ENCODE measurements at regions not wholly inside any gene's neighbourhood (a gene's known extent, or its start where the extent isn't known, plus 50 kb on each side); places are given as distances from the start of the nearest gene placed in this dataset.
"Not testable (repeated sequence)": the region's sequence is repeated elsewhere in the genome, so short reads cannot be mapped to it uniquely, and the experiment has no call there.

DNA sequence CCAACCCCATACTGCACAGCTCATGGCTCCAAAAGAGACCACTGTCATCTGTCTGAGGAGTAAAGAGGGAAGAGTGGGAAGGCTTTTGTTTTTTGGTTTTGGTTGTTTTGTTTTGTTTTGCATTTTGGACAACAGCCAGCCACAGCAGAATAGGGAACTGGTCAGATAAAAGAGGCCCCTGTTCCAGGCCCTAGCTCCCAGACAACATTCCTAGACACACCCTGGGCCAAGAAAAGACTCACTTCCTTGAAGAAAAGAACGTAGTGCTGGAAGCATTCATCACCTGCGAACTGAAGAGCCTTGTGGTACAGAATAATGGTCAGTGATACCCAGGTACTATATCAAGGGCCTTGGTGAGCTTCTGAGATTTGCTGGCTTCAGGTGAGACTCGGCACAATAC, 619.4 kb upstream of the SPANXN1 start:
- no peak overlapping the region for H3K27ac ChIP-seq (ENCODE audit: insufficient read depth, low read length, poor library complexity, severe bottlenecking)
- Mint-ChIP-seq H3K9me3 (peaks cover 0 to 3% (median 0%) of the 10 kb centered on the region in 7 donors), H3K27ac (no peak overlapping the region), H3K36me3 (no peaks in the 10 kb centered on the region), H3K4me3 (no peak overlapping the region), H3K27me3 (no peaks in the 10 kb centered on the region), H3K4me1 (no peaks in the 10 kb centered on the region)
- no peaks in the 10 kb centered on the region for H3K9me3 ChIP-seq (ENCODE audit: control insufficient read depth in 2 of 2, low read length in 2 of 2)
- no peaks in the 10 kb centered on the region for H3K36me3 ChIP-seq (ENCODE audit: control insufficient read depth, insufficient read depth, low read length)
- H3K27me3 ChIP-seq (ENCODE audit: control insufficient read depth, insufficient read depth, low read length): no peaks in the 10 kb centered on the region
- no peaks in the 10 kb centered on the region for H3K4me1 ChIP-seq (ENCODE audit: control insufficient read depth, insufficient read depth, low read length, poor library complexity, severe bottlenecking)
- no peak for DNase-seq
- ATAC-seq (ENCODE audit: low read depth in 2 of 2): no peak
- H3K4me3 ChIP-seq (ENCODE audit: low read depth, low read length): no peak overlapping the region

GRCh38 chrX:144634451-144634850, 612.9 kb upstream of the SPANXN1 start:
- not testable (repeated sequence) for ATAC-seq (ENCODE audit: low read depth in 2 of 2); H3K27ac Mint-ChIP-seq; H3K4me1 Mint-ChIP-seq; H3K9me3 ChIP-seq (ENCODE audit: control insufficient read depth in 2 of 2, low read length in 2 of 2); H3K27me3 ChIP-seq (ENCODE audit: control insufficient read depth, insufficient read depth, low read length); H3K4me1 ChIP-seq (ENCODE audit: control insufficient read depth, insufficient read depth, low read length, poor library complexity, severe bottlenecking); DNase-seq; H3K9me3 Mint-ChIP-seq; H3K27ac ChIP-seq (ENCODE audit: insufficient read depth, low read length, poor library complexity, severe bottlenecking); H3K27me3 Mint-ChIP-seq; H3K4me3 ChIP-seq (ENCODE audit: low read depth, low read length); H3K36me3 Mint-ChIP-seq; H3K4me3 Mint-ChIP-seq; H3K36me3 ChIP-seq (ENCODE audit: control insufficient read depth, insufficient read depth, low read length)

- no peak overlapping the region for H3K27ac ChIP-seq (ENCODE audit: insufficient read depth, low read length, poor library complexity, severe bottlenecking)
- H3K4me1 ChIP-seq (ENCODE audit: control insufficient read depth, insufficient read depth, low read length, poor library complexity, severe bottlenecking): no peaks in the 10 kb centered on the region
- no peak overlapping the region for H3K4me3 Mint-ChIP-seq
- no peaks in the 10 kb centered on the region for H3K4me1 Mint-ChIP-seq
- H3K36me3 ChIP-seq (ENCODE audit: control insufficient read depth, insufficient read depth, low read length): no peaks in the 10 kb centered on the region
- peaks cover 0 to 5% (median 2%) of the 10 kb centered on the region in 7 donors for H3K9me3 Mint-ChIP-seq
- H3K27ac Mint-ChIP-seq: no peak overlapping the region
- no peaks in the 10 kb centered on the region for H3K36me3 Mint-ChIP-seq
- ATAC-seq (ENCODE audit: low read depth in 2 of 2): no peak
- H3K4me3 ChIP-seq (ENCODE audit: low read depth, low read length): no peak overlapping the region
- H3K27me3 Mint-ChIP-seq: no peaks in the 10 kb centered on the region
- no peaks in the 10 kb centered on the region for H3K27me3 ChIP-seq (ENCODE audit: control insufficient read depth, insufficient read depth, low read length)
- H3K9me3 ChIP-seq (ENCODE audit: control insufficient read depth in 2 of 2, low read length in 2 of 2): no peaks in the 10 kb centered on the region
- DNase-seq: no peak
These were observed 609.6 kb upstream of the SPANXN1 start for GRCh38 chrX:144637731-144638130.

DNA sequence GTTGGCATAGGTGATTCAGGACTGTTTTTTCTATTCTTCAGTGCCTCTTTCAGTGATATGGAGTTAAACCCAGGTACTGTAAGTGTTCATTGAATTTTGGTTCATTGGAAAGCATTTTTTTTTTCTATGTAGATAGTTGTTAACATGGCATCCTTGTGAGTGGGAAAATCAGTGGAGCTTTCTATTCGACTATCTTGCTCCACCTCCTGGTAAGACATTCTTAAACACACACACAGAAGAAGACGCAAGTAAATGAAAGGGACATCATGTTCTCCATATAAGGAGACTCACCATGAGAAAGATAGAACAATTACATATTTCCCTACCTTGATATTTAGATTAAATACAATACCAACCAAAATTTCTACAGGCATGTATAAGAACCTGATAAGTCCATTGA, 598.5 kb upstream of the SPANXN1 start:
- H3K4me3 ChIP-seq (ENCODE audit: low read depth, low read length): no peak overlapping the region
- Mint-ChIP-seq H3K4me1 (no peaks in the 10 kb centered on the region), H3K9me3 (peaks cover 0 to 6% (median 0%) of the 10 kb centered on the region in 7 donors), H3K27me3 (no peaks in the 10 kb centered on the region), H3K4me3 (no peak overlapping the region), H3K27ac (no peak overlapping the region), H3K36me3 (no peaks in the 10 kb centered on the region)
- H3K27ac ChIP-seq (ENCODE audit: insufficient read depth, low read length, poor library complexity, severe bottlenecking): no peak overlapping the region
- no peaks in the 10 kb centered on the region for H3K27me3 ChIP-seq (ENCODE audit: control insufficient read depth, insufficient read depth, low read length)
- no peaks in the 10 kb centered on the region for H3K9me3 ChIP-seq (ENCODE audit: control insufficient read depth in 2 of 2, low read length in 2 of 2)
- ATAC-seq (ENCODE audit: low read depth in 2 of 2) (no peak), DNase-seq (no peak)
- H3K4me1 ChIP-seq (ENCODE audit: control insufficient read depth, insufficient read depth, low read length, poor library complexity, severe bottlenecking): no peaks in the 10 kb centered on the region
- no peaks in the 10 kb centered on the region for H3K36me3 ChIP-seq (ENCODE audit: control insufficient read depth, insufficient read depth, low read length)

DNA sequence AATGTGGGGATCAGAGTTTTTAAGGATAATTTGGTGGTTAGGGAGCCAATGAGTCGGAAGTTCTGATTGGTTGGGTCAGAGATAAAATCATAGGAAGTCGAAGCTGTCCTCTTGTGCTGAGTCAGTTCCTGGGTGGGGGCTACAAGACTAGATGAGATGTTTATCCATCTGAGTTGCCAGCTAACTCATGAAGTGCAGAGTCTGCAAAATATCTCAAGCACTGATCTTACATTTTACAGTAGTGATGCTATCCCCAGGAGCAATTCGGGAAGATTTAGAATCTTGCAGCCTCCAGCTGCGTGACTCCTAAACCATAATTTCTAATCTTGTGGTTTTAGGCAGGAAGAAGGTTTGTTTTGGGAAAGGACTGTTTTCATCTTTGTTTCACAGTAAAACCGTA, 565.8 kb upstream of the SPANXN1 start:
- Histone ChIP-seq H3K27me3 (ENCODE audit: control insufficient read depth, insufficient read depth, low read length) (no peaks in the 10 kb centered on the region), H3K4me3 (ENCODE audit: low read depth, low read length) (no peak overlapping the region), H3K27ac (ENCODE audit: insufficient read depth, low read length, poor library complexity, severe bottlenecking) (no peak overlapping the region), H3K4me1 (ENCODE audit: control insufficient read depth, insufficient read depth, low read length, poor library complexity, severe bottlenecking) (no peaks in the 10 kb centered on the region), H3K36me3 (ENCODE audit: control insufficient read depth, insufficient read depth, low read length) (no peaks in the 10 kb centered on the region), H3K9me3 (ENCODE audit: control insufficient read depth in 2 of 2, low read length in 2 of 2) (peaks cover 0 to 2% of the 10 kb centered on the region in 2 experiments)
- no peak for DNase-seq
- ATAC-seq (ENCODE audit: low read depth in 2 of 2): no peak
- Mint-ChIP-seq H3K36me3 (no peaks in the 10 kb centered on the region), H3K27me3 (no peaks in the 10 kb centered on the region), H3K9me3 (peaks cover 0 to 6% (median 0%) of the 10 kb centered on the region in 7 donors), H3K4me1 (no peaks in the 10 kb centered on the region), H3K4me3 (no peak overlapping the region), H3K27ac (no peak overlapping the region)

DNA sequence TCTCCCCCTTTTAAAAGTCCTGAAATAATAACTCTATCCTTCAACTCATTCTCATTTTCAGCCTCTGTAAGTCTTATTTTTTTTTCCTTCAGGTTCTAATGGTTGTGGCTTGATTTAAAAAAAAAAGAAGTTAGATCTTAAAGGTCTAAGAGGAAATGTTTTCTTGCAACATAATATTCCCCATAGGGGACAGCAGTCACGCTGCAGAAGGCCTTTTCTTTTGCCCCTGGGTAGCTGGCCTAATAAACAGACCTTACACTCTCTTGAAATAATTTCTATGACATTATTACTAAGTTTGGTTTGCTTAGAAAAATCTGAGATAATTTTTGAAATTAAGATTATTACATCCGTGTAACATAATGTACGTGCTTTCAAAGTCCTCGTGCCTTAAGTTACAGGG, 564.1 kb upstream of the SPANXN1 start:
- Histone ChIP-seq H3K9me3 (ENCODE audit: control insufficient read depth in 2 of 2, low read length in 2 of 2) (peaks cover 0 to 2% of the 10 kb centered on the region in 2 experiments), H3K36me3 (ENCODE audit: control insufficient read depth, insufficient read depth, low read length) (no peaks in the 10 kb centered on the region), H3K27ac (ENCODE audit: insufficient read depth, low read length, poor library complexity, severe bottlenecking) (no peak overlapping the region), H3K4me3 (ENCODE audit: low read depth, low read length) (no peak overlapping the region), H3K4me1 (ENCODE audit: control insufficient read depth, insufficient read depth, low read length, poor library complexity, severe bottlenecking) (no peaks in the 10 kb centered on the region), H3K27me3 (ENCODE audit: control insufficient read depth, insufficient read depth, low read length) (no peaks in the 10 kb centered on the region)
- H3K4me3 Mint-ChIP-seq: no peak overlapping the region
- no peaks in the 10 kb centered on the region for H3K4me1 Mint-ChIP-seq
- peaks cover 0 to 3% (median 0%) of the 10 kb centered on the region in 7 donors for H3K9me3 Mint-ChIP-seq
- ATAC-seq (ENCODE audit: low read depth in 2 of 2) (no peak), DNase-seq (no peak)
- H3K27ac Mint-ChIP-seq: no peak overlapping the region
- H3K27me3 Mint-ChIP-seq: no peaks in the 10 kb centered on the region
- no peaks in the 10 kb centered on the region for H3K36me3 Mint-ChIP-seq

- no peak overlapping the region for H3K27ac ChIP-seq (ENCODE audit: insufficient read depth, low read length, poor library complexity, severe bottlenecking)
- no peaks in the 10 kb centered on the region for H3K36me3 ChIP-seq (ENCODE audit: control insufficient read depth, insufficient read depth, low read length)
- no peaks in the 10 kb centered on the region for H3K4me1 ChIP-seq (ENCODE audit: control insufficient read depth, insufficient read depth, low read length, poor library complexity, severe bottlenecking)
- no peaks in the 10 kb centered on the region for H3K36me3 Mint-ChIP-seq
- H3K4me1 Mint-ChIP-seq: no peaks in the 10 kb centered on the region
- H3K4me3 ChIP-seq (ENCODE audit: low read depth, low read length): no peak overlapping the region
- H3K27ac Mint-ChIP-seq: no peak overlapping the region
- no peaks in the 10 kb centered on the region for H3K27me3 Mint-ChIP-seq
- ATAC-seq (ENCODE audit: low read depth in 2 of 2) (no peak), DNase-seq (no peak)
- no peaks in the 10 kb centered on the region for H3K27me3 ChIP-seq (ENCODE audit: control insufficient read depth, insufficient read depth, low read length)
- H3K4me3 Mint-ChIP-seq: no peak overlapping the region
- H3K9me3 ChIP-seq (ENCODE audit: control insufficient read depth in 2 of 2, low read length in 2 of 2): peaks cover 0 to 4% of the 10 kb centered on the region in 2 experiments
- peaks cover 0 to 1% (median 0%) of the 10 kb centered on the region in 7 donors for H3K9me3 Mint-ChIP-seq
These were observed 537.5 kb upstream of the SPANXN1 start for GRCh38 chrX:144709841-144710240.

DNA sequence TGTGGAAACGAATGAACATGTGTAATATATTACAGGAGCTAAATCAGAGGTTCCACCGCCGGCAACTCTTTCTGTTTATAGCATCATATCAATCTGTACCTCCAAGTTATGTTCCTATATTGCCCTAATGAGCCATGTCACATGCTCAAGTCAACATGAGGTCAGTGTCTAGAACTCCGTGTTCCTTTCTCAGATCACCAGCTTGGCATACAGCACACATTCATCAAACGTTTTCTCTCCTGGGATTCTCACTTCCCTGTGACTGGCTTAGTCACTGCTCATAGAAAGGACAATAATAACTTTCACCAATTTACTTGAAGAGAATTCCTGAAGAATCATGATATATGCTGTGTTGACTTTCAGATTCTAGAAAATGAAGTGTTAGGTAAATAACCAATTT, 532.0 kb upstream of the SPANXN1 start:
- ATAC-seq (ENCODE audit: low read depth in 2 of 2): no peak
- peaks cover 0 to 6% (median 0%) of the 10 kb centered on the region in 7 donors for H3K9me3 Mint-ChIP-seq
- H3K27me3 Mint-ChIP-seq: no peaks in the 10 kb centered on the region
- no peak for DNase-seq
- H3K27ac Mint-ChIP-seq: no peak overlapping the region
- Histone ChIP-seq H3K4me1 (ENCODE audit: control insufficient read depth, insufficient read depth, low read length, poor library complexity, severe bottlenecking) (no peaks in the 10 kb centered on the region), H3K27ac (ENCODE audit: insufficient read depth, low read length, poor library complexity, severe bottlenecking) (no peak overlapping the region), H3K4me3 (ENCODE audit: low read depth, low read length) (no peak overlapping the region), H3K36me3 (ENCODE audit: control insufficient read depth, insufficient read depth, low read length) (no peaks in the 10 kb centered on the region), H3K27me3 (ENCODE audit: control insufficient read depth, insufficient read depth, low read length) (no peaks in the 10 kb centered on the region), H3K9me3 (ENCODE audit: control insufficient read depth in 2 of 2, low read length in 2 of 2) (peaks cover 4 to 5% of the 10 kb centered on the region in 2 experiments)
- no peak overlapping the region for H3K4me3 Mint-ChIP-seq
- H3K4me1 Mint-ChIP-seq: no peaks in the 10 kb centered on the region
- H3K36me3 Mint-ChIP-seq: no peaks in the 10 kb centered on the region

Measured in CD4-positive, CD25-positive, alpha-beta regulatory T cell (primary cell).